WERI-Rb-1 (cell line): ENCODE measurements at regions not wholly inside any gene's neighbourhood (a gene's known extent, or its start where the extent isn't known, plus 50 kb on each side); places are given as distances from the start of the nearest gene placed in this dataset.

Experiments used
- DNase-seq: peaks from one replicate; pipeline ENCODE4 v3.0.0-alpha.2; 2020
- H3K27ac ChIP-seq: fragments of 250-450 bp; sonication (Bioruptor Pico); 2 replicates; pipeline ENCODE4 v1.5.1; 2020; ENCODE audit warnings: mild to moderate bottlenecking, moderate library complexity
- H3K27me3 ChIP-seq: fragments of 250-450 bp; sonication (Bioruptor Pico); 2 replicates; pipeline ENCODE4 v1.5.1; 2021; ENCODE audit warnings: mild to moderate bottlenecking, low read depth, moderate library complexity; ENCODE audit not compliant: insufficient read depth, severe bottlenecking
- H3K36me3 ChIP-seq: fragments of 250-450 bp; sonication (Bioruptor Pico); 2 replicates; pipeline ENCODE4 v1.5.1; 2020; ENCODE audit warnings: mild to moderate bottlenecking, moderate library complexity
- H3K4me3 ChIP-seq: 2 replicates; pipeline ENCODE4 v1.5.1; 2011; ENCODE audit warnings: low read depth, mild to moderate bottlenecking, control low read depth, low read length
- H3K9me3 ChIP-seq: fragments of 250-450 bp; sonication (Bioruptor Pico); 2 replicates; pipeline ENCODE4 v1.5.1; 2021; ENCODE audit warnings: mild to moderate bottlenecking, moderate library complexity; ENCODE audit not compliant: severe bottlenecking
- CTCF ChIP-seq: IDR thresholded peaks from 2 replicates; pipeline ENCODE4 v1.5.1; 2011; ENCODE audit warnings: low read depth, mild to moderate bottlenecking, control low read depth, inconsistent platforms, low read length

- H3K9me3 ChIP-seq = peaks cover 6% of the 10 kb centered on the region
- no peak overlapping the region for H3K27ac ChIP-seq
- H3K4me3 ChIP-seq = no peak overlapping the region
- no peak for TF ChIP-seq CTCF
- H3K27me3 ChIP-seq = no peaks in the 10 kb centered on the region
- no peaks in the 10 kb centered on the region for H3K36me3 ChIP-seq
- no peak for DNase-seq
Measured at GRCh38 chr5:107134931-107135330, 535.8 kb downstream of the EFNA5 start.

DNA sequence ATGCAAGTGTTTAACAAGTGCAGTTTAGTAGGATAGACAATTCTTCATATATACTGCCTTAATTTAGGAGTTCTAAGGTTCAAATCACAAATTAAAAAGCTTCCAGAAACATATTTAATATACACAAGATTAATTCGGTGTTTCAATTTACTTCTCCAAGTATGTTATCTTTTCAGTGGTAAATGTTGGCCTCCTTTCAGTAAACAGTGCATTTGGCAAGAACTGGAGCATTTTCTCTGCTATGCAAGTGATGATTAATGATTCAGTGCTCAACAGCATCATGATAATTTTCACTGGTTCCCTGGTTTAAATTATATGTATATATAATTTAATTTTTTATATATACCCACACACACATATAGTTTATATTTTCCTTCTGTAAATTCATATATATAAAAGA, 541.7 kb downstream of the EFNA5 start:
- Histone ChIP-seq H3K9me3 (peaks cover 6% of the 10 kb centered on the region), H3K27me3 (no peaks in the 10 kb centered on the region), H3K4me3 (no peak overlapping the region), H3K27ac (no peak overlapping the region), H3K36me3 (no peaks in the 10 kb centered on the region)
- no peak for DNase-seq
- no peak for TF ChIP-seq CTCF

DNA sequence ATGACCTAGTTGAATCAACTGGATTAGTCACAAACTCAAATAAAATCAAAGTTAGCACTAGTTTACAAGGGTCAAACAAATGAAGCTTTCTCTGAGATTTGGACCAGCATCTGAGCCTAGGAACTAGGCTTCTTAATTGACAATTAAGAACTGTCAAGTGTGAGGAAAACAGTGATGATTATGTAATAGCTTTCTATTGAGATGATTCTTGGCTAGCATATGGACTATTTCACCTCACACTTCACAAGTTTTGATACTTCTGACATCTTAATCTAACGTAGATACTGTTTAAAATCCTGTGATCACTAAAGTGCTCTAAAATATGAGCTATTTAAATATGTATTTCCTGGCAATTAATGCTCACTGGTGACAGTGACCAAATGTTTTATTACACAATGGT, 542.9 kb downstream of the EFNA5 start:
- Histone ChIP-seq H3K4me3 (no peak overlapping the region), H3K27ac (no peak overlapping the region), H3K36me3 (no peaks in the 10 kb centered on the region), H3K27me3 (no peaks in the 10 kb centered on the region), H3K9me3 (no peaks in the 10 kb centered on the region)
- TF ChIP-seq CTCF = no peak
- DNase-seq = no peak

GRCh38 chr5:107126341-107126740, 544.4 kb downstream of the EFNA5 start:
- H3K36me3 ChIP-seq = no peaks in the 10 kb centered on the region
- H3K27ac ChIP-seq = no peak overlapping the region
- H3K9me3 ChIP-seq = no peaks in the 10 kb centered on the region
- no peak overlapping the region for H3K4me3 ChIP-seq
- no peak for DNase-seq
- TF ChIP-seq CTCF = no peak
- no peaks in the 10 kb centered on the region for H3K27me3 ChIP-seq

DNA sequence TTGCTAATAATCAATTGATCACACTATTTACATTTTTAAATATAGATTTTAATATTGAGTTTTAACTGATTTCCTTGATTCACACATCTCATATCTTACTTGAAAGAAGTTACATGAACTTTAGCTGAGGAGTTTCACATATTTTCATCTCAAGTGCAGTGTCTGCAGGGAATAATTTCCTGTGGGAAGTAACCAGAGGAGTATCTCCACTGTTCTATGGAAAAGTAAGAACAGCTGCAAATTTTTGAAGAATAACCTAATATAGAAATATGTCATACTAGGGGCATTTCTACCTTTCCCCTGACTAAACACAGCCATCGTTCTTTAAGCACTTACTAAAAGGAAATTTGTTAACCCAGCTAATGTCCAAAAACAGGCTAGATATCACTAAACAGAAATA, 546.4 kb downstream of the EFNA5 start:
- Histone ChIP-seq H3K4me3 (no peak overlapping the region), H3K27ac (no peak overlapping the region), H3K27me3 (no peaks in the 10 kb centered on the region), H3K9me3 (no peaks in the 10 kb centered on the region), H3K36me3 (no peaks in the 10 kb centered on the region)
- no peak for DNase-seq
- no peak for TF ChIP-seq CTCF

GRCh38 chr5:107123014-107123413, 547.7 kb downstream of the EFNA5 start:
- no peak for DNase-seq
- Histone ChIP-seq H3K4me3 (no peak overlapping the region), H3K27me3 (no peaks in the 10 kb centered on the region), H3K36me3 (no peaks in the 10 kb centered on the region), H3K27ac (no peak overlapping the region), H3K9me3 (no peaks in the 10 kb centered on the region)
- no peak for TF ChIP-seq CTCF
